ENCODE measurements at regions not wholly inside any gene's neighbourhood (a gene's known extent, or its start where the extent isn't known, plus 50 kb on each side); places are given as distances from the start of the nearest gene placed in this dataset.

- no peak for DNase-seq
These were observed 627.9 kb upstream of the MGMT start for GRCh38 chr10:128839134-128839533.

DNA sequence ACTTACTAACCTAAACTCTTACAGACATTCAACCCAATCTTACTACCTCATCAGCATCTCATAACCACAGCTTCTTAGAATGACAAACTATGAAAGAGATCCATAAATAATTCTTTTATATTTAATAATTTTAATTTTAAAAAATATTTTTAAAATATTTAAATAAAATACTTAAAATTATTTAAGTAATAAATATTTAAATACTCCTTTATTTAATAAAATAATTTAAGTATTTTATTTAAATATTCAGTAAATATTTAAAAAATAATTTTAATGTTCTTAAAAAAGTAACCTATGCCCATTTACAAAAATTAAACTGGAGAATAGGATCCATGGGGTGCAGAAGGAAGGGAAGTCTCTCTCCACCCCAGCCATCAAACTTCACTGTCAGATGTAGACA is 627.3 kb upstream of the MGMT start:
- no peak for DNase-seq

- no peak for DNase-seq
These were observed 623.1 kb upstream of the MGMT start for GRCh38 chr10:128843972-128844371.

DNA sequence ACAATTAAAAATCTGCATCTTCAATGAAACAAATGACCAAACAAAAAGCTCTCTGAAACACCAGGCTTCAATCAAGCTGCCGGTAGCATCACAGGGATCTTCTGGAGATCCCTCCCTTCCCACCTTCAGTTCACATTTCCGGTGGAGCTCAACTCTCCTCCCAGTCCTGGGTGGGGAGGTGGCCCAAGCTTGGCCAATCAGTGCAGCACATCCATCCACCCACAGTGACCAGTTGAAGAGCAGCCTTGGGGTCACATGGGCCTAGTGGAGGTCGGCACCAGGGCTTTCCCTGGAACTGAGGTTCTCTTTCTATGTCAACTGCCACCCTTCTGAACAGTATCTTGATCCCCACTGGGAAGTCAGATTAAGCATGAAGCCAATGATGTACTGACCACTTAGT is 620.1 kb upstream of the MGMT start:
- DNase-seq: no peak

- DNase-seq: no peak
These were observed 618.2 kb upstream of the MGMT start for GRCh38 chr10:128848810-128849209.

- DNase-seq: no peak
These were observed 616.4 kb upstream of the MGMT start for GRCh38 chr10:128850647-128851046.

GRCh38 chr10:128851281-128851680 is 615.8 kb upstream of the MGMT start:
- no peak for DNase-seq

- no peak for DNase-seq
These were observed 615.3 kb upstream of the MGMT start for GRCh38 chr10:128851726-128852125.

DNA sequence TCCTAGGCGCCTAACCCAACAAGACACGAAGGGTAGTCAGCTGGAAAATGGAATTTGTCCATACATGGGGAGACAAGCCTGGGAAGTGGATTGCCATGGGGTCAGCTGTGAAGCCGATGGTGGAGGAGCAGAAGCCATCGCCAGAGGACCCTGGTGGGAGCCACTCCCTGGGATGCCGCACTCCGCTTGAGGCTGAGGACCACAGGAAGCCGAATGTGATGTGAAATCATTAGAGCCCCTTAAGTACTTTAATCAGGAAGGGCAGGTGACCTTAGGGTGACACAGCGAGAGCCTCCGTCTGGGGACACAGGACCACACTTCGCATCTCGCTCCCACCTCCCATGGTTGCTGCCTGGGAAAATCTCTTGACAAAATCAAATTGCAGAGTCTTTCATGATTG is 614.6 kb upstream of the MGMT start:
- no peak for DNase-seq

GRCh38 chr10:128852902-128853301 is 614.1 kb upstream of the MGMT start:
- no peak for DNase-seq

DNA sequence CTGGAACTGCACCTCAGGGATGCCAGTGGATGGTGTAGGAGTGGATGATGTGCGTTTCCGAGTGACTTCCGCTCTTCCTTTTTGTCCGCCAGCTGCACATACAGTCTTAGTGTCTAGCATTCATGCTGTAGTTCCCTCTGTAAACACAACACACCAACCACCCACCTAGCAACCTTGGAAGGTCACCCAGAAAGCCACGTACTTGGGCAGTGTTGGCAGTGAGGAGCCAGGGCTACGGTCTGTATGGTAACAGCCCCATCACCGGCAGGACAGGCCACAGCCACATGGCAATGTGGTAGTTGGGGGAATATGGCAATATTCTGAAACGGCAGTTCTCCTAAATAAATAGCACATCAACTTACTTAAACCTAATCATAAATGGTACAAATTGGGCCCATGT is 613.5 kb upstream of the MGMT start:
- no peak for DNase-seq

DNA sequence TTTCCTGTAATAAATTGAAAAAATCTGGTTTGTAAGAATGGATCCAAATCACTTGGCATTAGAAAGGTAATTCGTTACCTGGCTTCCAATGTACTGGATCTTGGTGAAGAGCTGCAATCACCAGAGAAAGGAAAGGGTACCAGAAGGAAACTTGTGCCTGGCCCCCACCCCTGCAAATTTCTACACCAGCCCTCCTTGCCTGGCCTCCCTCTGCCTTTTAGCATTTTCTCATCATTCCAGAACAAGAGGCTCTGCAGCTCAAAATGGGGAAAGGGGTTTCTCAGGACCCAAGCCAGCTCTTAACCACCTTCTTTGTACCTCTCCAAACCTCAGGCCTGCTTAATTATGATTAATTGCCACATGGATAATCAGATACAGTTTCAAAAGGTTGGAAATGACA is 612.8 kb upstream of the MGMT start:
- no peak for DNase-seq

GRCh38 chr10:128854963-128855362 is 612.1 kb upstream of the MGMT start:
- peak; percentile 84 for DNase-seq

GRCh38 chr10:128855618-128856428 is 611.2 kb upstream of the MGMT start:
- DNase-seq: no peak

GRCh38 chr10:128859738-128860386 is 607.2 kb upstream of the MGMT start:
- no peak for DNase-seq

- DNase-seq: no peak
These were observed 606.5 kb upstream of the MGMT start for GRCh38 chr10:128860574-128860973.

- DNase-seq: no peak
These were observed 605.8 kb upstream of the MGMT start for GRCh38 chr10:128861018-128861901.

GRCh38 chr10:128863411-128863810 is 603.6 kb upstream of the MGMT start:
- DNase-seq: no peak

- no peak for DNase-seq
These were observed 603.1 kb upstream of the MGMT start for GRCh38 chr10:128863823-128864405.

GRCh38 chr10:128864554-128865295 is 602.3 kb upstream of the MGMT start:
- DNase-seq: no peak

DNA sequence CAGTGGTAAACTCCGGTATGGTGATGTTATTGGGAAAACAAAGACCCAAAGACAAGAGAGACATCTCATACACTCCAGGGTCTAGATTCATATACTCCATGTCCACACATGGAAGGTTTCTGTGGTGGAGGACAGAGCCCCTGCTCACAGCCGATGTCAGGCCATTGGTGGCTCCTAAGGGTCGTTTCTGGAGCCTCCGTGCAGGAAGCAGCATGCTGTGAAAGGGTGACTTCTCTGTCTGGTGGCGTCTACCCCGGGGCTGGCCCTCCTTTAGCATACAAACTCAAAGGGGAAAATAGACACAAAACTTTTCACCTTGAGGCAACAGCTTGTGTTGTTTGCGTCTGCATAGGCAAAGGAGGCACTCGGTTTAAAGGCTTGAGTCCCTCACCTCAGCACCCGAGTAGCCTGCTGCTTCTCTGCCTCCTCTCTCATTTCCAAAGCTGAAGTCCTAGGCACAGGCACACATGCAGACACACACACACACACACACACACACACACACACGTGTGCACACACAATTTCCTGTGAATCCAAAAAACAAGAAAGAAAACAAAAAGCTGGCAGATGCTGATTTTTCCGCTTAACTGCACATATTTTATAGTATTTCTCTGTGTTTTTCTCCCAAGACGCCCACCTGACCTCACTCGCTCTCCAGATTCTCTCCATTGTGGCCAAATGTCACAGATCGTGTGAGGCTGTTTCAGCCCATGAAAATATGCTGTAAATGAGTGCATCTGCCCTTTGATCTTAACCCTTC is 601.4 kb upstream of the MGMT start:
- no peak for DNase-seq

DNA sequence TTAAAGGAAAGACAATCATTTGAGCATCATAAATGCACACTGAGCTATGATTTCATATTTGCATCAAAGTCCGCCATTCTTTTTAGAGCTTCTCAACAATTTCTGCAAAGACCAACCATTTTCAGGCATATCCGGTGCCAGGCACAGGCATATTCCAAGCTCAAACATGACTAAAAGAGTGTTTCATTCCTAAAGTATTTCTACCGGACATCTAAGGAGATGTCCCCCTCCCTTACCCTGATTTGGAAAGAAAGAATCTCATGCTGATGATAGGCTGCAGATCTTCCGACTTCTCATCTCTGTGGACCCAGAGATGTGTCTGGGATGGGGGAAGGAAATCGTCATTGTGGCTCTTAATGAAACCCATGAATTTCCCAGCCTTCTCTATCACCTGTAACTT is 600.5 kb upstream of the MGMT start:
- DNase-seq: no peak
